ENCODE measurements at regions not wholly inside any gene's neighbourhood (a gene's known extent, or its start where the extent isn't known, plus 50 kb on each side); places are given as distances from the start of the nearest gene placed in this dataset.
"Not testable (repeated sequence)": the region's sequence is repeated elsewhere in the genome, so short reads cannot be mapped to it uniquely, and the experiment has no call there.

GRCh38 chr4:129292194-129292593 lies 196.2 kb downstream of the C4orf33 start:
- TF ChIP-seq, protein P1, sequence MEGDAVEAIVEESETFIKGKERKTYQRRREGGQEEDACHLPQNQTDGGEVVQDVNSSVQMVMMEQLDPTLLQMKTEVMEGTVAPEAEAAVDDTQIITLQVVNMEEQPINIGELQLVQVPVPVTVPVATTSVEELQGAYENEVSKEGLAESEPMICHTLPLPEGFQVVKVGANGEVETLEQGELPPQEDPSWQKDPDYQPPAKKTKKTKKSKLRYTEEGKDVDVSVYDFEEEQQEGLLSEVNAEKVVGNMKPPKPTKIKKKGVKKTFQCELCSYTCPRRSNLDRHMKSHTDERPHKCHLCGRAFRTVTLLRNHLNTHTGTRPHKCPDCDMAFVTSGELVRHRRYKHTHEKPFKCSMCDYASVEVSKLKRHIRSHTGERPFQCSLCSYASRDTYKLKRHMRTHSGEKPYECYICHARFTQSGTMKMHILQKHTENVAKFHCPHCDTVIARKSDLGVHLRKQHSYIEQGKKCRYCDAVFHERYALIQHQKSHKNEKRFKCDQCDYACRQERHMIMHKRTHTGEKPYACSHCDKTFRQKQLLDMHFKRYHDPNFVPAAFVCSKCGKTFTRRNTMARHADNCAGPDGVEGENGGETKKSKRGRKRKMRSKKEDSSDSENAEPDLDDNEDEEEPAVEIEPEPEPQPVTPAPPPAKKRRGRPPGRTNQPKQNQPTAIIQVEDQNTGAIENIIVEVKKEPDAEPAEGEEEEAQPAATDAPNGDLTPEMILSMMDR (IDR thresholded peaks at IDR 0.05), result not testable (repeated sequence)
- TF ChIP-seq POLR2A (IDR thresholded peaks at IDR 0.05), result not testable (repeated sequence)

Data from testis (tissue), 2 donors.